ENCODE measurements at regions not wholly inside any gene's neighbourhood (a gene's known extent, or its start where the extent isn't known, plus 50 kb on each side); places are given as distances from the start of the nearest gene placed in this dataset.

GRCh38 chr6:168384045-168385036 lies 56.6 kb upstream of the SMOC2 start:
- Histone ChIP-seq H4K20me1 (replicated peaks; ENCODE audit: insufficient read depth) (no peaks in the 10 kb centered on the region), H3K4me1 (ENCODE audit: insufficient read depth) (no peaks in the 10 kb centered on the region), H2AFZ (no peak overlapping the region), H3K27me3 (ENCODE audit: insufficient read depth) (no peaks in the 10 kb centered on the region), H3K27ac (ENCODE audit: low read depth) (no peak overlapping the region), H3K9me2 (ENCODE audit: insufficient read depth) (no peaks in the 10 kb centered on the region), H3K4me2 (no peak overlapping the region), H3K4me3 (no peak overlapping the region), H3K36me3 (ENCODE audit: insufficient read depth) (no peaks in the 10 kb centered on the region), H3K79me2 (replicated peaks; ENCODE audit: insufficient read depth) (no peaks in the 10 kb centered on the region), H3F3A (replicated peaks; ENCODE audit: low read depth) (peaks cover 8% of the 10 kb centered on the region; the same call in 1 of the 2 replicates)
- no peak for DNase-seq (ENCODE audit: low spot score)
- H3K4me1 Mint-ChIP-seq: no peaks in the 10 kb centered on the region; the same call in 2 of the 3 replicates
- peaks cover 48% of the 10 kb centered on the region for H3K9me3 Mint-ChIP-seq
- no peak overlapping the region for H3K27ac Mint-ChIP-seq
- ATAC-seq: no peak
- TF ChIP-seq POLR2AphosphoS5 (IDR thresholded peaks at IDR 0.05; ENCODE audit: low read depth): no peak
- no peak for TF ChIP-seq ZNF331 (CRISPR knock-in tag; IDR thresholded peaks at IDR 0.05; ENCODE audit: low read depth)
- TF ChIP-seq CREB1 (CRISPR knock-in tag; IDR thresholded peaks at IDR 0.05; ENCODE audit: low read depth): no peak
- TF ChIP-seq REST (IDR thresholded peaks at IDR 0.05; ENCODE audit: unreplicated experiment): no peak
- TF ChIP-seq ZNF114 (CRISPR knock-in tag; IDR thresholded peaks at IDR 0.05): no peak
- no peak for TF ChIP-seq EZH2 (IDR thresholded peaks at IDR 0.05; ENCODE audit: low read depth, unreplicated experiment)
- TF ChIP-seq CTCF (conservative IDR thresholded peaks at IDR 0.05; ENCODE audit: low read depth in 2 of 2): no peak
- no peak for TF ChIP-seq NANOG (IDR thresholded peaks at IDR 0.05; ENCODE audit: borderline replicate concordance)
- TF ChIP-seq STAT1 (IDR thresholded peaks at IDR 0.05; ENCODE audit: unreplicated experiment): no peak
- no peak for TF ChIP-seq ZNF462 (CRISPR knock-in tag; IDR thresholded peaks at IDR 0.05)
- no peak for TF ChIP-seq JUNB (IDR thresholded peaks at IDR 0.05; ENCODE audit: unreplicated experiment)
- no peak for TF ChIP-seq ETS1 (IDR thresholded peaks at IDR 0.05)
- H3K4me3 Mint-ChIP-seq: no peak overlapping the region
- H3K27me3 Mint-ChIP-seq (ENCODE audit: insufficient read depth, low read depth, poor library complexity): peaks cover 19% of the 10 kb centered on the region
- peaks cover 26% of the 10 kb centered on the region for H3K36me3 Mint-ChIP-seq (ENCODE audit: low read depth)

All from GM23338 (cell line).